ENCODE measurements at regions not wholly inside any gene's neighbourhood (a gene's known extent, or its start where the extent isn't known, plus 50 kb on each side); places are given as distances from the start of the nearest gene placed in this dataset.

DNA sequence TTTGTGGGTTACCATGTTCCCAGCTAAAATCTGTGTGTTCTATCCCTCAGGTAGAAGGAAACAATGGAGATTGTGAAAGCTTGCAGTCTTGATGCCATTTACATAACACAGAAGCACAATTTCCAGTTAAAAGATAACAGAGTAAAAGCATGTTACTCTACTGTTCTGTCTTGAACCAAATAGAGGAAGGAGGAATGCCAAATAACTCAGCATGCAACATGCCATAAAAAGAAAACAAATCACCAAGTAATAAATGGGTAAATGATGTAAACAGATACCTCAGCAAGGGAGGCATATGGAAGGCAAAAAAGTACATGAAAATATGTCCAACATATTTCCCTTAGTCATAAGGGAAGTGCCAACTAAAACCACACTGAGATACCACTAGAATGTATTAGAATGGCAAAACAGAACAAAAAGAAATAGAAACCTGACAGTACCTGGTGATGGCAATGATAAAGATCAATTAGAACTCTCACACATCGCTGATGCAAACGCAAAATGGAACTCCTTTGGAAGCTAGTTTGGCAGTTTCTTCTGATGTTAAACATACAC is 502.6 kb upstream of the HS3ST1 start (continued):
- no peak for TF ChIP-seq CHD7 (IDR thresholded peaks at IDR 0.05; ENCODE audit: insufficient replicate concordance, low read length)
- TF ChIP-seq CTBP2 (IDR thresholded peaks at IDR 0.05; ENCODE audit: borderline replicate concordance, insufficient read depth, insufficient read length, low read length), result no peak
- no peak for TF ChIP-seq SUZ12 (IDR thresholded peaks at IDR 0.05; ENCODE audit: low read length)
- TF ChIP-seq POU5F1 (IDR thresholded peaks at IDR 0.05; ENCODE audit: low read depth, low read length), result no peak
- no peak for TF ChIP-seq MAX (IDR thresholded peaks at IDR 0.05)
- TF ChIP-seq SAP30 (IDR thresholded peaks at IDR 0.05; ENCODE audit: insufficient read depth, insufficient replicate concordance, low read length), result no peak
